DOHH2 (cell line): ENCODE measurements at regions not wholly inside any gene's neighbourhood (a gene's known extent, or its start where the extent isn't known, plus 50 kb on each side); places are given as distances from the start of the nearest gene placed in this dataset.

Experiments used
- EZH2phosphoT487 ChIP-seq: fragments of 200-600 bp; sonication (generic); IDR thresholded peaks from 2 replicates; pipeline ENCODE4 v1.6.1; 2017; ENCODE audit warnings: borderline replicate concordance, mild to moderate bottlenecking, antibody characterized with exemption, low read length, moderate library complexity, mixed read lengths
- TF ChIP-seq, protein P1 (sequence below): fragments of 200-600 bp; sonication (generic); IDR thresholded peaks from one replicate; pipeline ENCODE4 v1.5.1; 2014; ENCODE audit warnings: antibody characterized with exemption, mild to moderate bottlenecking, low read depth, low read length; ENCODE audit not compliant: poor library complexity, severe bottlenecking

DNA sequence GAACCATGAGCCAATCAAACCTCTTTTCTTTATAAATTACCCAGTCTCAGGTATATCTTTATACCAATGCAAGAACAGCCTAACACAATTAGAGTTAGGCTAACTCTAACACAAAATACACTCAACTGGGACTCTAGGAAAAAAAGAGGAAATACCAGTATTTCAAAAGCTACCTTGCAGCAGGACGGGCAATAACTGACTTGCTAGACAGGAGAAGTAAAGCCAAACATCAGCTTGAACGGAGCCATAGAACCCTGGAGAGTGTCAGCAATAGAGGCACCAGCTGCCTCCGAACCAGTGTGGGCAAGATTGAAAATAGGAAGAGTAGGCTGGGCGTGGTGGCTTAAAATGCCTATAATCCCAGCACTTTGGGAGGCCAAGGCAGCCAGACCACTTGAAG is 162.0 kb upstream of the SOX4 start:
- TF ChIP-seq, protein P1, sequence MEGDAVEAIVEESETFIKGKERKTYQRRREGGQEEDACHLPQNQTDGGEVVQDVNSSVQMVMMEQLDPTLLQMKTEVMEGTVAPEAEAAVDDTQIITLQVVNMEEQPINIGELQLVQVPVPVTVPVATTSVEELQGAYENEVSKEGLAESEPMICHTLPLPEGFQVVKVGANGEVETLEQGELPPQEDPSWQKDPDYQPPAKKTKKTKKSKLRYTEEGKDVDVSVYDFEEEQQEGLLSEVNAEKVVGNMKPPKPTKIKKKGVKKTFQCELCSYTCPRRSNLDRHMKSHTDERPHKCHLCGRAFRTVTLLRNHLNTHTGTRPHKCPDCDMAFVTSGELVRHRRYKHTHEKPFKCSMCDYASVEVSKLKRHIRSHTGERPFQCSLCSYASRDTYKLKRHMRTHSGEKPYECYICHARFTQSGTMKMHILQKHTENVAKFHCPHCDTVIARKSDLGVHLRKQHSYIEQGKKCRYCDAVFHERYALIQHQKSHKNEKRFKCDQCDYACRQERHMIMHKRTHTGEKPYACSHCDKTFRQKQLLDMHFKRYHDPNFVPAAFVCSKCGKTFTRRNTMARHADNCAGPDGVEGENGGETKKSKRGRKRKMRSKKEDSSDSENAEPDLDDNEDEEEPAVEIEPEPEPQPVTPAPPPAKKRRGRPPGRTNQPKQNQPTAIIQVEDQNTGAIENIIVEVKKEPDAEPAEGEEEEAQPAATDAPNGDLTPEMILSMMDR: no peak
- TF ChIP-seq EZH2phosphoT487: no peak
